ENCODE measurements at regions not wholly inside any gene's neighbourhood (a gene's known extent, or its start where the extent isn't known, plus 50 kb on each side); places are given as distances from the start of the nearest gene placed in this dataset.

GRCh38 chr18:11521853-11522252 is 87.5 kb upstream of the SLC35G4 start:
- H3K9me3 ChIP-seq (replicated peaks in 1 of 3) = no peaks in the 10 kb centered on the region
- intact Hi-C loops (cut with DNase I) = no loop called here
- no peaks in the 10 kb centered on the region for H3K36me3 ChIP-seq (replicated peaks in 1 of 2)
- WGBS, 4 donors = 75 to 84% (median 80%) methylated on average over 5 of the region's 5 CpGs
- DNase-seq = no peak
- H3K27me3 ChIP-seq = no peaks in the 10 kb centered on the region
- no peak overlapping the region for H3K27ac ChIP-seq
- no peak for TF ChIP-seq POLR2A (IDR thresholded peaks at IDR 0.05)
- TF ChIP-seq CTCF (IDR thresholded peaks at IDR 0.05) = no peak
- no peak overlapping the region for H3K4me3 ChIP-seq
- no peaks in the 10 kb centered on the region for H3K4me1 ChIP-seq (replicated peaks in 1 of 2)

- no peaks in the 10 kb centered on the region for H3K36me3 ChIP-seq (replicated peaks in 1 of 2)
- no peaks in the 10 kb centered on the region for H3K9me3 ChIP-seq (replicated peaks in 1 of 3)
- H3K27me3 ChIP-seq = no peaks in the 10 kb centered on the region
- 74 to 84% (median 74%) methylated on average over 6 of the region's 6 CpGs for WGBS, 4 donors
- intact Hi-C loops (cut with DNase I) = no loop called here
- TF ChIP-seq POLR2A (IDR thresholded peaks at IDR 0.05) (no peak), CTCF (IDR thresholded peaks at IDR 0.05) (no peak)
- DNase-seq = no peak
- H3K4me3 ChIP-seq = no peak overlapping the region
- no peaks in the 10 kb centered on the region for H3K4me1 ChIP-seq (replicated peaks in 1 of 2)
- H3K27ac ChIP-seq = no peak overlapping the region
These were observed 88.9 kb upstream of the SLC35G4 start for GRCh38 chr18:11520536-11520935.

- no peak overlapping the region for H3K4me3 ChIP-seq
- intact Hi-C loops (cut with DNase I) = loop anchor here in 1 of 2 donors (5.0 kb wide), 1 partner anchor 207 kb away; no protein-coding TSS in a partner anchor
- H3K27ac ChIP-seq = no peak overlapping the region
- no peaks in the 10 kb centered on the region for H3K36me3 ChIP-seq (replicated peaks in 1 of 2)
- no peaks in the 10 kb centered on the region for H3K4me1 ChIP-seq (replicated peaks in 1 of 2)
- WGBS, 4 donors = 49 to 56% (median 51%) methylated on average over 24 of the region's 24 CpGs
- TF ChIP-seq CTCF (IDR thresholded peaks at IDR 0.05) (peak; percentile 51 to 65 (median 64)), POLR2A (IDR thresholded peaks at IDR 0.05) (no peak)
- no peaks in the 10 kb centered on the region for H3K27me3 ChIP-seq
- peak; percentile 34 to 73 (median 67) for DNase-seq
- H3K9me3 ChIP-seq (replicated peaks in 1 of 3) = no peaks in the 10 kb centered on the region
These were observed 90.4 kb upstream of the SLC35G4 start for GRCh38 chr18:11518788-11519685.

GRCh38 chr18:11517704-11518103 is 91.7 kb upstream of the SLC35G4 start:
- Histone ChIP-seq H3K36me3 (replicated peaks in 1 of 2) (no peaks in the 10 kb centered on the region), H3K27me3 (no peaks in the 10 kb centered on the region), H3K4me3 (no peak overlapping the region), H3K27ac (no peak overlapping the region), H3K9me3 (replicated peaks in 1 of 3) (no peaks in the 10 kb centered on the region), H3K4me1 (replicated peaks in 1 of 2) (no peaks in the 10 kb centered on the region)
- no peak for DNase-seq
- 58 to 76% (median 72%) methylated on average over 3 of the region's 3 CpGs for WGBS, 4 donors
- intact Hi-C loops (cut with DNase I) = loop anchor here in 1 of 2 donors (5.0 kb wide), 1 partner anchor 205 kb away; no protein-coding TSS in a partner anchor
- TF ChIP-seq POLR2A (IDR thresholded peaks at IDR 0.05) = no peak
- no peak for TF ChIP-seq CTCF (IDR thresholded peaks at IDR 0.05)
